HCT116 (cell line): ENCODE measurements at regions not wholly inside any gene's neighbourhood (a gene's known extent, or its start where the extent isn't known, plus 50 kb on each side); places are given as distances from the start of the nearest gene placed in this dataset.

Experiments used
- CTCF ChIP-seq, 3 experiments: fragments of 200-600 bp in 1 of 3; sonication (generic) in 1 of 3; IDR thresholded peaks in 2 of 3; conservative IDR thresholded peaks in 1 of 3; 2 replicates each; pipeline ENCODE4 v1.5.1; 2012 to 2017; ENCODE audit warnings: low read depth in 2 of 3, low read length in 2 of 3, antibody characterized with exemption in 1 of 3, borderline replicate concordance in 1 of 3, control low read depth in 1 of 3, mild to moderate bottlenecking in 1 of 3, mixed read lengths in 1 of 3, mixed run types in 1 of 3, moderate library complexity in 1 of 3; ENCODE audit not compliant: insufficient read depth in 1 of 3
- SP1 ChIP-seq: IDR thresholded peaks from 2 replicates; pipeline ENCODE4 v1.6.1; 2012; ENCODE audit warnings: low read depth

GRCh38 chr1:184143449-184143848 is 91.9 kb downstream of the TSEN15 start:
- TF ChIP-seq CTCF (IDR thresholded peaks at IDR 0.05 in 2 of 3, conservative IDR thresholded peaks at IDR 0.05 in 1 of 3; ENCODE audit: borderline replicate concordance in 1 of 3, insufficient read depth in 1 of 3, low read depth in 2 of 3, low read length in 2 of 3), result 0 out of 6 replicates have a peak, but pooled peaks of 1 of the 3 experiments have one; percentile 19
- no peak for TF ChIP-seq SP1
